Neural cell (in vitro differentiated cells): ENCODE measurements at regions not wholly inside any gene's neighbourhood (a gene's known extent, or its start where the extent isn't known, plus 50 kb on each side); places are given as distances from the start of the nearest gene placed in this dataset.

Experiments
- H2AFZ ChIP-seq: fragments of 200-600, 300-800 bp; sonication (generic), shearing (Covaris generic); 2 replicates; pipeline ENCODE4 v1.6.0; 2014; ENCODE audit warnings: low read depth, mild to moderate bottlenecking, antibody characterized with exemption, low read length, moderate library complexity
- H3F3A ChIP-seq: fragments of 200-600 bp; shearing (Covaris generic); 2 replicates; pipeline ENCODE4 v1.6.1; 2016; ENCODE audit warnings: mild to moderate bottlenecking, moderate library complexity, mixed read lengths, antibody characterized with exemption, low read length; ENCODE audit not compliant: insufficient read depth, poor library complexity, severe bottlenecking
- H3K27ac ChIP-seq: fragments of 200-600, 300-800 bp; sonication (generic), shearing (Covaris generic); 2 replicates; pipeline ENCODE4 v1.5.1; 2014; ENCODE audit warnings: mild to moderate bottlenecking, low read length, moderate library complexity
- H3K27me3 ChIP-seq: fragments of 300-800, 200-600 bp; sonication (generic), shearing (Covaris generic); 2 replicates; pipeline ENCODE4 v1.6.0; 2014; ENCODE audit warnings: mild to moderate bottlenecking, low read depth, low read length, moderate library complexity; ENCODE audit not compliant: insufficient read depth
- H3K36me3 ChIP-seq: fragments of 300-800, 200-600 bp; sonication (generic), shearing (Covaris generic); 2 replicates; pipeline ENCODE4 v1.5.1; 2014; ENCODE audit warnings: mild to moderate bottlenecking, antibody characterized with exemption, low read length, moderate library complexity; ENCODE audit not compliant: insufficient read depth
- H3K4me2 ChIP-seq: fragments of 300-800, 200-600 bp; sonication (generic), shearing (Covaris generic); 2 replicates; pipeline ENCODE4 v1.6.0; 2014; ENCODE audit warnings: mild to moderate bottlenecking, low read length
- H3K4me3 ChIP-seq: fragments of 300-800, 200-600 bp; sonication (generic), shearing (Covaris generic); 2 replicates; pipeline ENCODE4 v1.5.1; 2014; ENCODE audit warnings: mild to moderate bottlenecking, low read length, moderate library complexity
- H3K79me2 ChIP-seq: fragments of 200-600 bp; shearing (Covaris generic); replicated peaks from 2 replicates; pipeline ENCODE4 v1.6.0; 2014; ENCODE audit warnings: mild to moderate bottlenecking, low read length, moderate library complexity; ENCODE audit not compliant: insufficient read depth
- H3K9ac ChIP-seq: fragments of 300-800, 200-600 bp; sonication (generic), shearing (Covaris generic); 2 replicates; pipeline ENCODE4 v1.6.1; 2016; ENCODE audit warnings: mild to moderate bottlenecking, low read length, mixed read lengths
- H3K9me2 ChIP-seq: fragments of 200-600 bp; shearing (Covaris generic); 2 replicates; pipeline ENCODE4 v1.6.1; 2016; ENCODE audit warnings: mild to moderate bottlenecking, low read length, mixed read lengths; ENCODE audit not compliant: insufficient read depth
- H3K9me3 ChIP-seq: fragments of 200-600, 300-800 bp; sonication (generic), shearing (Covaris generic); 2 replicates; pipeline ENCODE4 v1.6.1; 2016; ENCODE audit warnings: mild to moderate bottlenecking, mixed run types, low read length, moderate library complexity, mixed read lengths
- H4K20me1 ChIP-seq: fragments of 200-600 bp; shearing (Covaris generic); 2 replicates; pipeline ENCODE4 v1.6.1; 2016; ENCODE audit warnings: mild to moderate bottlenecking, mixed run types; ENCODE audit not compliant: insufficient read depth
- EP300 ChIP-seq: fragments of 450-650 bp; conservative IDR thresholded peaks from 2 replicates; pipeline ENCODE4 v1.6.1; 2014; ENCODE audit warnings: antibody characterized with exemption, mild to moderate bottlenecking, moderate library complexity; ENCODE audit not compliant: poor library complexity, severe bottlenecking
- EZH2 ChIP-seq: fragments of 200-600, 300-800 bp; shearing (Covaris generic), sonication (generic); IDR thresholded peaks from 2 replicates; pipeline ENCODE4 v1.6.1; 2014; ENCODE audit warnings: antibody characterized with exemption, low read length, borderline replicate concordance, mild to moderate bottlenecking; ENCODE audit not compliant: insufficient read depth, poor library complexity, severe bottlenecking
- MXI1 ChIP-seq: fragments of 450-650 bp; conservative IDR thresholded peaks from 2 replicates; pipeline ENCODE4 v1.6.1; 2014; ENCODE audit warnings: antibody characterized with exemption, mild to moderate bottlenecking; ENCODE audit not compliant: poor library complexity, severe bottlenecking
- POLR2AphosphoS5 ChIP-seq: IDR thresholded peaks from 2 replicates; pipeline ENCODE4 v1.6.1; 2012
- RAD21 ChIP-seq: fragments of 450-650 bp; conservative IDR thresholded peaks from 2 replicates; pipeline ENCODE4 v1.6.1; 2014; ENCODE audit warnings: antibody characterized with exemption, mild to moderate bottlenecking, moderate library complexity
- SMC3 ChIP-seq: fragments of 450-650 bp; conservative IDR thresholded peaks from 2 replicates; pipeline ENCODE4 v1.6.1; 2014; ENCODE audit warnings: antibody characterized with exemption, mild to moderate bottlenecking, moderate library complexity; ENCODE audit not compliant: poor library complexity
- TAF1 ChIP-seq: IDR thresholded peaks from 2 replicates; pipeline ENCODE4 v1.6.1; 2012; ENCODE audit warnings: low read depth
- TF ChIP-seq, protein P1 (sequence below): fragments of 450-650 bp; IDR thresholded peaks from 2 replicates; pipeline ENCODE4 v1.5.1; 2014; ENCODE audit warnings: antibody characterized with exemption, mild to moderate bottlenecking, moderate library complexity; ENCODE audit not compliant: poor library complexity, severe bottlenecking
- TF ChIP-seq, protein P2 (sequence below): IDR thresholded peaks from 2 replicates; pipeline ENCODE4 v1.6.1; 2012; ENCODE audit warnings: borderline replicate concordance

- no peaks in the 10 kb centered on the region for H3K27me3 ChIP-seq
- no peak overlapping the region for H3K9ac ChIP-seq
- H3K4me3 ChIP-seq, result no peak overlapping the region
- no peaks in the 10 kb centered on the region for H4K20me1 ChIP-seq
- H3K36me3 ChIP-seq, result no peaks in the 10 kb centered on the region
- no peaks in the 10 kb centered on the region for H3K9me2 ChIP-seq
- no peak overlapping the region for H2AFZ ChIP-seq
- H3K79me2 ChIP-seq, result no peaks in the 10 kb centered on the region
- H3K4me2 ChIP-seq, result no peak overlapping the region
- H3F3A ChIP-seq, result no peaks in the 10 kb centered on the region
- TF ChIP-seq, protein P1, sequence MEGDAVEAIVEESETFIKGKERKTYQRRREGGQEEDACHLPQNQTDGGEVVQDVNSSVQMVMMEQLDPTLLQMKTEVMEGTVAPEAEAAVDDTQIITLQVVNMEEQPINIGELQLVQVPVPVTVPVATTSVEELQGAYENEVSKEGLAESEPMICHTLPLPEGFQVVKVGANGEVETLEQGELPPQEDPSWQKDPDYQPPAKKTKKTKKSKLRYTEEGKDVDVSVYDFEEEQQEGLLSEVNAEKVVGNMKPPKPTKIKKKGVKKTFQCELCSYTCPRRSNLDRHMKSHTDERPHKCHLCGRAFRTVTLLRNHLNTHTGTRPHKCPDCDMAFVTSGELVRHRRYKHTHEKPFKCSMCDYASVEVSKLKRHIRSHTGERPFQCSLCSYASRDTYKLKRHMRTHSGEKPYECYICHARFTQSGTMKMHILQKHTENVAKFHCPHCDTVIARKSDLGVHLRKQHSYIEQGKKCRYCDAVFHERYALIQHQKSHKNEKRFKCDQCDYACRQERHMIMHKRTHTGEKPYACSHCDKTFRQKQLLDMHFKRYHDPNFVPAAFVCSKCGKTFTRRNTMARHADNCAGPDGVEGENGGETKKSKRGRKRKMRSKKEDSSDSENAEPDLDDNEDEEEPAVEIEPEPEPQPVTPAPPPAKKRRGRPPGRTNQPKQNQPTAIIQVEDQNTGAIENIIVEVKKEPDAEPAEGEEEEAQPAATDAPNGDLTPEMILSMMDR, result no peak
- TF ChIP-seq TAF1 (no peak), RAD21 (no peak), MXI1 (no peak), EP300 (no peak), EZH2 (no peak), SMC3 (no peak), POLR2AphosphoS5 (no peak)
- TF ChIP-seq, protein P2, sequence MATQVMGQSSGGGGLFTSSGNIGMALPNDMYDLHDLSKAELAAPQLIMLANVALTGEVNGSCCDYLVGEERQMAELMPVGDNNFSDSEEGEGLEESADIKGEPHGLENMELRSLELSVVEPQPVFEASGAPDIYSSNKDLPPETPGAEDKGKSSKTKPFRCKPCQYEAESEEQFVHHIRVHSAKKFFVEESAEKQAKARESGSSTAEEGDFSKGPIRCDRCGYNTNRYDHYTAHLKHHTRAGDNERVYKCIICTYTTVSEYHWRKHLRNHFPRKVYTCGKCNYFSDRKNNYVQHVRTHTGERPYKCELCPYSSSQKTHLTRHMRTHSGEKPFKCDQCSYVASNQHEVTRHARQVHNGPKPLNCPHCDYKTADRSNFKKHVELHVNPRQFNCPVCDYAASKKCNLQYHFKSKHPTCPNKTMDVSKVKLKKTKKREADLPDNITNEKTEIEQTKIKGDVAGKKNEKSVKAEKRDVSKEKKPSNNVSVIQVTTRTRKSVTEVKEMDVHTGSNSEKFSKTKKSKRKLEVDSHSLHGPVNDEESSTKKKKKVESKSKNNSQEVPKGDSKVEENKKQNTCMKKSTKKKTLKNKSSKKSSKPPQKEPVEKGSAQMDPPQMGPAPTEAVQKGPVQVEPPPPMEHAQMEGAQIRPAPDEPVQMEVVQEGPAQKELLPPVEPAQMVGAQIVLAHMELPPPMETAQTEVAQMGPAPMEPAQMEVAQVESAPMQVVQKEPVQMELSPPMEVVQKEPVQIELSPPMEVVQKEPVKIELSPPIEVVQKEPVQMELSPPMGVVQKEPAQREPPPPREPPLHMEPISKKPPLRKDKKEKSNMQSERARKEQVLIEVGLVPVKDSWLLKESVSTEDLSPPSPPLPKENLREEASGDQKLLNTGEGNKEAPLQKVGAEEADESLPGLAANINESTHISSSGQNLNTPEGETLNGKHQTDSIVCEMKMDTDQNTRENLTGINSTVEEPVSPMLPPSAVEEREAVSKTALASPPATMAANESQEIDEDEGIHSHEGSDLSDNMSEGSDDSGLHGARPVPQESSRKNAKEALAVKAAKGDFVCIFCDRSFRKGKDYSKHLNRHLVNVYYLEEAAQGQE, result no peak
- H3K9me3 ChIP-seq, result peaks cover 13% of the 10 kb centered on the region
- H3K27ac ChIP-seq, result no peak overlapping the region
These were observed 63.4 kb downstream of the PSMG1 start for GRCh38 chr21:39119891-39120290.

DNA sequence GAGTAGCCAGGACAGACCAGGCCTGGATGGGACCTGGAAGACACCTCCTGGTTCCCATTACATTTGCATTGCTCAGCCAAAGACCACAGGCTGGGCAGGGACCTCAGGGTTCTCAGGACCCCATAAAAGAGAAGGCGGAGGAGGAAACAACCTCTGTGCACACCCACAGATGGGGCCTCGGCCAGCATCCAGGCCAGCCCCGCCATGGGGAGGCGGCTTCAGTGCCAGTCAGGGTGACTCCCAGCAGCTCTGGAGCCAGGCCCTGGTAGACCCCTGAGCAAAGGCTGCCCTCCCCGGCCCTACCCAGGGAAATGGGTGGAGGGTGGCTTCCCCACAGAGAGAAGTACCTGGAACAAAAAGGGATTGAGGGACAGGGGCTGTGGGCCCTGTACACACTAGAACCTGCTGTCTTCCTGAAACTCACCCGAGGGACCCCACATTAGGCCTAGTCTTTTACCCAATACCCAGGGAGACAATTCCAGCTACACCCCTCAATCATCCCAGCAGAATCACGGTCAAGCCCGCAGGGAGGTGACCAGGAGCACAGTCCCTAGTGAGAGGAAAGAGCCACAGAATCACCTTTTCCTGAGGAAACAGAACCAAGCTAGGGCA lies 64.5 kb downstream of the PSMG1 start:
- Histone ChIP-seq H3K36me3 (no peaks in the 10 kb centered on the region), H4K20me1 (no peaks in the 10 kb centered on the region), H3K27me3 (no peaks in the 10 kb centered on the region), H2AFZ (no peak overlapping the region), H3K9me2 (no peaks in the 10 kb centered on the region), H3K27ac (no peak overlapping the region), H3F3A (no peaks in the 10 kb centered on the region), H3K4me3 (no peak overlapping the region), H3K9me3 (peaks cover 13% of the 10 kb centered on the region), H3K79me2 (no peaks in the 10 kb centered on the region), H3K4me2 (no peak overlapping the region), H3K9ac (no peak overlapping the region)
- TF ChIP-seq, protein P1, result no peak
- TF ChIP-seq EZH2, result no peak
- no peak for TF ChIP-seq MXI1
- no peak for TF ChIP-seq TAF1
- TF ChIP-seq SMC3, result no peak
- TF ChIP-seq, protein P2, result no peak
- TF ChIP-seq POLR2AphosphoS5, result no peak
- no peak for TF ChIP-seq RAD21
- no peak for TF ChIP-seq EP300
